IPS DF 4.7 (cell line): ENCODE measurements at regions not wholly inside any gene's neighbourhood (a gene's known extent, or its start where the extent isn't known, plus 50 kb on each side); places are given as distances from the start of the nearest gene placed in this dataset.

ENCODE experiments used
- DNase-seq: peaks from one replicate; pipeline ENCODE4 v3.0.0-alpha.2; 2013; ENCODE audit warnings: low spot score; ENCODE audit errors: extremely low read depth

DNA sequence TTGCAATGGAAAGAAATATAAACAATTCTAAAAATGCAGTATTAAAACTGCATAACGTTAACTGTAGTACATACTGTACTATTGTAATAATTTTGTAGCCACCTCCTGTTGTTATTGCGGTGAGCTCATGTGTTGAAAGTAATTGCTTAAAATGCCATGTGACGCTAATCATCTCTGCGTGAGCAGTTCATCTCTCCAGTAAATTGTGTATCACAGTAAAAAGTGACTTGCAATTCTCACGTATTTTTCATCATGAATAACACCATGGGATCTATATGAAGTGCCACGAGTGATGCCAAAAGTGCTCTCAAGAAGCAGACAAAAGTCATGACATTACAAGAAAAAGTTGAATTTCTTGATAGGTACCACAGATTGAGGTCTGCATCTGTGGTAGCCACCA is 82.4 kb upstream of the CYYR1 start:
- no peak for DNase-seq

DNA sequence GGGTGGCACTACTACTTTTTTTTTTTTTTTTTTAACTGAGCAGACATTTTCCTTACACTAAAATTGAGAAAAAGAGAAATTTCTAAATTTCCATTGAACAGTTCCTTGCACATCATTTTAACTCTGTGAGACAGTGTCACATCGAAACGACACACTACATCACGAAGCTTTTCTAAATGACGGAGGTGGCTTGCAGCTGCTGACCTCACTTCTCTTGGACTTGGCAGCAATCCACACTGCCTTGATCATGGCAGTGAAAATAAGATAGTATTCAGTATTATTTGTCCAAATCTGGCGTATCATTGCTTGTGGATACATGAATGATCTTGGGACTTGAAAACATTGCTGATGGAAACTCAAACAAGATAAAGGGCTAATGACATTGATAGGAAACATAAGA is 80.3 kb upstream of the CYYR1 start:
- DNase-seq: no peak

DNA sequence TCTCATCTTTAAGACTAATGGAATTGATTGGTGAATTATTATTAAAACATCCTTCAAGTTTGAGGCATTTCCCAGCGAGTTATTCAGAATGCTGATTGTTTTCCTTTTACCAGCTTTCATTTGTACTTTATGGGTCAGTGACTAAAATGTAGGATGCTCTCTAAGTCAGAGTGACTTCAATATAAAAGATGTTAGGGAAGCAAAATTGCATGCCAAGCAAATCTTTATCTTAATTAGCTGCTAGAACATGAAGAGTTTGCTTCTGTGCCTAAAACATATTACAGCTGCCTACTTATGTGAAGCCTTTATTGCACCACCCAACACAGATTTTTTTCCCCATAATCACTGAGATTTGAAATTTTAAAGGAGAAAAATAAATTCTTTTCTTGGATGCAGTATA is 79.8 kb upstream of the CYYR1 start:
- DNase-seq: no peak

DNA sequence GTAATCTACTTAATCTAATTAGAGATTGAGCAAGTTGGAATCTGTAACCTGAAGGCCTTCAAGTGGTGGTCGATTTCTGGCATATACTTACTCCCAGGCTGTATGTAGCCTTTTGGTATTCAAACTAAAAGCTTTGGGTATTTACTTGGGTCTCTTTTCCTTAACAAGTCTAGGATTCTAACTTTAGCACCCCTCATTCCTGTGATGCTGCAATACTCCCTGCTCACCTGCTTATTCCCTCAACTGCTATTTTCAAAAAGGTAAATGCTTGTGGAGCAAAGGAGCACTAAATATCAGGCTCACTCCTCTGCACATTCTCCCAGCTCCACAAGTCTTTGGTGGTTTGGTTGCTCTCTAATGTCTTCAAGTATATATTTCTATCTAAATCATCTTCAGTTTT is 68.0 kb upstream of the CYYR1 start:
- DNase-seq: no peak

DNA sequence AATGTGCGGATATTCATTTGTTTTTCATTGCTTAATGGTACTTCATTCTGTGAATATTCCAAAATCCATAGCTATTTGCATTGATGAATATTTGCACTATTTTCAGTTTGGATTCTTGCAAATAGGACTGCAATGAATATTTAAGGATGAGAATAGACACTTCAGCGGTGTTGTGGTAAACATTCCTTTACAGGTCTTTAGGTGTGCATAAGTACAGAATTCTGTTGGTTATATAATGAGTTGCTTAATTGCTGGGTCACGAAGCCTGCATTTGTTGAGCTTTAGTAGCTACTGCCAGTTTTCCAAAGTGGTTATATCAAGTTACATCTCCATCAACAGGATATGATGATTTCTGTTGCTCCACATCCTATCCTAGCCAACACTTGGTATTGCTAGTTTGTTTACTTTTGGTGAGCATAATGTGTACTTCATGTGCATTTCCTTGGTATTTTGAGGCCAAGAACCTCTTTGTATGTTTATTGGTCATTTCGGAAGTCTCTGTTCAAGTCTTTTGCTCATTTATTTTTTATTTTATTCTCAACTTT is 64.2 kb upstream of the CYYR1 start:
- no peak for DNase-seq

DNA sequence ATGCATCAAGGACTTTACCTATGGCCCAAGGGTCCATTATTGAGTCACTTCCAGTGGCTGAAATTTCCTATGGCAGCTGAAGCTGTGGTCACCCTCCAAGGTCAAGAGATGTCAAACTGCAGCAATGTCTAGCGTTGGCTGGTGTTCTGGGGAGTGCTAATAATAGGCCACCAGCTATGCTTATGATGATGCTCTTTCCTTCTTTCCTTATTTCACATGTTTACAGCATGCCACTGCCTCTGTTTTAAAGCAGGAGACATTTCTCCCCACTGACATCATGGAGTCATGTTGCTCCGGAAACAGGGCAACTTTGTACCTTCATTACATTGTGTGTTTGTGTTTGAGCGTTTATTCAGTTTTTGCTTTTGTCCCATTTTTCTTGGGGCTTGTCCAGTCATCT is 62.6 kb upstream of the CYYR1 start:
- no peak for DNase-seq

DNA sequence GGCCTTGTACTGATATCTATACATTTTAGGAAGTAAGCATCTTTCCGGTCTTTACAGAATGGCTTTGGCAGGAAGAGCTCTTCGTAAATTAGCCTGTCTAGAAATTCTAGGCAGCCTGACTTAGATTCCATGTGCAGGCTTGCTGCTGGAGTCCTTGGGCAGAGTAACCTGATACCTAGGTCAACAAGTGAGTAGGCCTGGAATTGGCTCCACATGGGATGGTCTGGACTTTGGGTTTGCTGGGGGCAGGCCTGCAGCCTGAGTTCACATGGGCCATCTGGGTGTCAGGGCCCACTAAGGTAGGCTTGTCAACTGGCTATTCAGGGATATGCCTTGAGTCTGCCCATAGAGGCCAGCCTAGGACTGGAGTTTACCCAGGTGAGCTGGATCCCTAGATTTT is 59.6 kb upstream of the CYYR1 start:
- DNase-seq: no peak

DNA sequence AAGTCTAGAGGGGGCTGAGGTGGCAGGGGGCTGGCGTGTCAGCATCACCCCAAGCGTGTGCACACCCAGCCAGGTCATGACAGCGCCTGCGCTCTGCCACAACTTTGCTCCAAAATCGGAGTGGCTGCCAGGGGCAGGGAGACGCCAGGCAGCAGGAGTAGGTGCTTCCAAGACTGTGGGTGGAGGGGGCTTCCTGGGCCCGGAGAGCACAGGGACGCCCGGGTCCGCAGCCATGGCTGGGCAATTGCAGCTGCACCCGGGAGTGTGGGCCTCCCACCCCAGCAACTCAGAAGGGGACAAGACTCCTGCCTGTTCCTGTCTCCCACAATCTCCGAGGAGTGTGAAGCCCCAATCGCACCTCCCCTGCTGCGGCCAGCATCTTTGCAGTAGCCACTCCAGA is 53.1 kb upstream of the CYYR1 start:
- DNase-seq: no peak

DNA sequence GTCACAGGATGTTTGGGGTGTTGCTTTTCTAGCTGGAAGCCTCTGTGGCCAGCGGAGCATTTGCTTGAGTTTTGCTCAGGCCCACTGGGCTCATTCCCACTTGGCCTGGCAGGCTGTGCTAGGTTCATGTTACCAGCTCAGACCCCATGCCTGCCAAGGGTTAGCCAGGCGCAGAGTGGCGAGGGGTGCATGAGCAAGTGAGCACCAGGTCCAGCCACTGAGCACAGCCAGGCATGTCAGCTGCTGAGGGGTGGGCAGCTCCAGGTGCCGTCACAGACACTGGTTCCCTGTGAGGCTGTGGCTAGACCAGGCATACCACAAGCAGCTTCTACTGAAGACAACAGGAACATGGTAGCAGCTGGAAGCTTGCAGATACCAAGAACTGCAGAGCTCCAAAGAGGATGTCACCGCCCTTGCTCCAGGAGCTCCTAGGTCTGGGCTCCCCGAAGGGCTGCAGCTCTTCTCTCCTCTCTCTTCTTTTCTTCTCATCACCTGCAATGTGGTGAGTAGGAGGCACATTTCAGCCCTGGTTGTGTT is 52.0 kb upstream of the CYYR1 start:
- no peak for DNase-seq
